A673 (cell line): ENCODE measurements at regions not wholly inside any gene's neighbourhood (a gene's known extent, or its start where the extent isn't known, plus 50 kb on each side); places are given as distances from the start of the nearest gene placed in this dataset.

Source experiments
- BruUV-seq: library from RNA; stranded (reverse); fragments of 400-500 nt; replicated peaks from 2 replicates; lab custom pipeline; 2021; lab: Mats Ljungman, UMichigan
- CTCF ChIA-PET: fragments of 300-600 bp; sonication (Branson Sonifier 250); formaldehyde crosslinking; loops from one replicate; lab custom pipeline; 2022; ENCODE audit warnings: antibody characterized with exemption; lab: Charles Lee
- POLR2A ChIA-PET: fragments of 300-600 bp; sonication (Branson Sonifier 250); formaldehyde crosslinking; loops from one replicate; lab custom pipeline; 2022; ENCODE audit warnings: antibody characterized with exemption; ENCODE audit not compliant: low non-redundant PET; lab: Charles Lee
- DNase-seq: peaks from one replicate; pipeline ENCODE4 v3.0.0-alpha.2; 2015; ENCODE audit warnings: low spot score
- H3K27ac ChIP-seq: fragments of 200-600 bp; sonication (generic); 2 replicates; pipeline ENCODE4 v1.5.1; 2016; ENCODE audit warnings: mixed run types, low read depth, mild to moderate bottlenecking, mixed read lengths, antibody characterized with exemption, low read length; ENCODE audit not compliant: poor library complexity, severe bottlenecking
- H3K27me3 ChIP-seq: fragments of 200-600 bp; sonication (generic); replicated peaks from 2 replicates; pipeline ENCODE4 v1.6.1; 2017; ENCODE audit warnings: mixed run types, low read depth, mild to moderate bottlenecking, mixed read lengths, antibody characterized with exemption, low read length; ENCODE audit not compliant: insufficient read depth, poor library complexity
- H3K36me3 ChIP-seq: fragments of 200-600 bp; sonication (generic); 2 replicates; pipeline ENCODE4 v1.6.1; 2016; ENCODE audit warnings: mixed run types, mild to moderate bottlenecking, mixed read lengths, antibody characterized with exemption, low read length; ENCODE audit not compliant: insufficient read depth, poor library complexity, severe bottlenecking
- H3K4me1 ChIP-seq: fragments of 200-600 bp; sonication (generic); 2 replicates; pipeline ENCODE4 v1.6.1; 2017; ENCODE audit warnings: mixed run types, mild to moderate bottlenecking, mixed read lengths, antibody characterized with exemption, low read length; ENCODE audit not compliant: insufficient read depth, poor library complexity, severe bottlenecking
- H3K4me3 ChIP-seq: fragments of 200-600 bp; sonication (generic); 2 replicates; pipeline ENCODE4 v1.5.1; 2016; ENCODE audit warnings: low read depth, mixed run types, mild to moderate bottlenecking, mixed read lengths, low read length; ENCODE audit not compliant: poor library complexity, severe bottlenecking
- H3K9me3 ChIP-seq: fragments of 200-600 bp; sonication (generic); 2 replicates; pipeline ENCODE4 v1.6.1; 2016; ENCODE audit warnings: mixed run types, low read depth, mild to moderate bottlenecking, mixed read lengths, antibody characterized with exemption, low read length; ENCODE audit not compliant: poor library complexity, severe bottlenecking
- CTCF ChIP-seq: fragments of 300-800, 200-600 bp; sonication (generic); conservative IDR thresholded peaks from 2 replicates; pipeline ENCODE4 v1.5.1; 2017; ENCODE audit warnings: low read depth, mild to moderate bottlenecking, antibody characterized with exemption, low read length, moderate library complexity, mixed read lengths
- EZH2 ChIP-seq: fragments of 200-600 bp; sonication (generic); IDR thresholded peaks from 2 replicates; pipeline ENCODE4 v1.6.1; 2017; ENCODE audit warnings: borderline replicate concordance, low read depth, mild to moderate bottlenecking, mixed read lengths, antibody characterized with exemption, low read length; ENCODE audit not compliant: poor library complexity, severe bottlenecking
- intact Hi-C: fragments of 100-400 bp; cut with micrococcal nuclease; formaldehyde crosslinking; loops from one replicate; pipeline ENCODE4 v1.10.0; 2022; ENCODE audit not compliant: unreplicated experiment

- Histone ChIP-seq H3K27ac (no peak overlapping the region), H3K9me3 (no peaks in the 10 kb centered on the region), H3K36me3 (no peaks in the 10 kb centered on the region), H3K4me3 (no peak overlapping the region), H3K4me1 (no peaks in the 10 kb centered on the region), H3K27me3 (no peaks in the 10 kb centered on the region)
- TF ChIP-seq EZH2: no peak
- TF ChIP-seq CTCF: no peak
- CTCF ChIA-PET: no interaction called here
- BruUV-seq: no TSS peak
- intact Hi-C loops: no loop called here
- no peak for DNase-seq
- POLR2A ChIA-PET: no interaction called here
Observed at GRCh38 chr18:64986906-64987495, 763.8 kb upstream of the CDH7 start.

GRCh38 chr18:64983497-64984238 is 767.1 kb upstream of the CDH7 start:
- intact Hi-C loops: no loop called here
- Histone ChIP-seq H3K4me1 (no peaks in the 10 kb centered on the region), H3K27me3 (no peaks in the 10 kb centered on the region), H3K4me3 (no peak overlapping the region), H3K9me3 (no peaks in the 10 kb centered on the region), H3K36me3 (no peaks in the 10 kb centered on the region), H3K27ac (no peak overlapping the region)
- POLR2A ChIA-PET: no interaction called here
- BruUV-seq: no TSS peak
- CTCF ChIA-PET: no interaction called here
- TF ChIP-seq EZH2: no peak
- no peak for TF ChIP-seq CTCF
- no peak for DNase-seq

- Histone ChIP-seq H3K36me3 (no peaks in the 10 kb centered on the region), H3K4me1 (no peaks in the 10 kb centered on the region), H3K27me3 (no peaks in the 10 kb centered on the region), H3K27ac (no peak overlapping the region), H3K4me3 (no peak overlapping the region), H3K9me3 (no peaks in the 10 kb centered on the region)
- BruUV-seq: no TSS peak
- no peak for TF ChIP-seq CTCF
- DNase-seq: no peak
- POLR2A ChIA-PET: no interaction called here
- CTCF ChIA-PET: no interaction called here
- intact Hi-C loops: no loop called here
Observed at GRCh38 chr18:64982414-64983055, 768.3 kb upstream of the CDH7 start.
